PC-9 (cell line): ENCODE measurements at regions not wholly inside any gene's neighbourhood (a gene's known extent, or its start where the extent isn't known, plus 50 kb on each side); places are given as distances from the start of the nearest gene placed in this dataset.

ENCODE experiments used
- CTCF ChIP-seq: fragments of 200-600 bp; sonication (generic); conservative IDR thresholded peaks from 2 replicates; pipeline ENCODE4 v1.6.1; 2017; ENCODE audit warnings: mixed run types, antibody characterized with exemption, mild to moderate bottlenecking, moderate library complexity
- EZH2 ChIP-seq: fragments of 200-600 bp; sonication (generic); IDR thresholded peaks from 2 replicates; pipeline ENCODE4 v1.8.0; 2017; ENCODE audit warnings: antibody characterized with exemption, low read depth

- TF ChIP-seq CTCF (no peak), EZH2 (no peak)
Measured at GRCh38 chr1:221246067-221246466, 366.8 kb downstream of the HLX start.
